NCI-H460 (cell line): ENCODE measurements at regions not wholly inside any gene's neighbourhood (a gene's known extent, or its start where the extent isn't known, plus 50 kb on each side); places are given as distances from the start of the nearest gene placed in this dataset.

ENCODE experiments used
- DNase-seq: peaks from one replicate; pipeline ENCODE4 v3.0.0-alpha.2; 2016; ENCODE audit warnings: low read depth; ENCODE audit errors: extremely low read depth

- DNase-seq, result no peak
Measured at GRCh38 chr6:104431096-104431495, 428.6 kb downstream of the HACE1 start.

- DNase-seq, result no peak
Measured at GRCh38 chr6:104428184-104428583, 431.5 kb downstream of the HACE1 start.

GRCh38 chr6:104423691-104424090 lies 436.0 kb downstream of the HACE1 start:
- no peak for DNase-seq

DNA sequence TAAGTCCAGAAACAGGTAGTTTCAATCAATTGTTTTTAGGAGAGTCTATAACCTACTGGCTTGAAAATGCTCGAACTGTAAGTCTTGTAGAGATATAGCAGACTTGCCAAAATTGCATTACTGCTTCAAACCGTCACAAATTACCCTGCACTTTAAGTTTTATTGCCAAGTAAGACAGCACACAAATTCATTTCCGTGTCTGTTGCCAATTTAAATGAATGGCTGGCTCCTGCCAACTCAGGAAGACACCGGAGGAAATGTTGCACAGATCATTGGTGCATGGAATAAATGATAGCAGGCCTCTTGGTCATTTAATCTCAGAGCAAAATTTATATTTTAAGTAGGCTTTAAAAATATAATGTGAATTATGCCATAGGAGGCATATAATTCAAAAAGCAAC lies 438.1 kb downstream of the HACE1 start:
- no peak for DNase-seq

- DNase-seq, result no peak
Measured at GRCh38 chr6:104418839-104419238, 440.9 kb downstream of the HACE1 start.

- no peak for DNase-seq
Measured at GRCh38 chr6:104418125-104418524, 441.6 kb downstream of the HACE1 start.

GRCh38 chr6:104414723-104415122 lies 445.0 kb downstream of the HACE1 start:
- no peak for DNase-seq

DNA sequence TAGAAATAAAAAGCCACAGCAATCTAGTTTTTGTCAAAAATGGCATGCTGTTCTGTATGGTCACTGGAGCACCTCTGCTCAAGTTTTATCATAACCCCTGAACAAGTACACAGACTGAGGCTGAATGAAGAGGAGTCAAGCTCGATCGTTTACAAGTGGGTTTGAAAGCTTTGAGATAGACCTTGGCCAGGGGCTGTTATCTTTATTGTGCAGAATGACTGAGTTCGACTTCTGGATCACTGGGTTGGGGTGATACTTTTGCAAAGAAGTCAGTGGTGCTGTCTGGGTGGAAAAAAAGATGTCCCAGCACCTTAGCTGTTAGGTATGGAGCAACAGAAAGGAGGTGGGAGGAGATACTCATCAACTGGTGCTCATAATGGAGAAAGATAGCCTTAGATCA lies 446.0 kb downstream of the HACE1 start:
- no peak for DNase-seq

- DNase-seq, result no peak
Measured at GRCh38 chr6:104411302-104411701, 448.4 kb downstream of the HACE1 start.

DNA sequence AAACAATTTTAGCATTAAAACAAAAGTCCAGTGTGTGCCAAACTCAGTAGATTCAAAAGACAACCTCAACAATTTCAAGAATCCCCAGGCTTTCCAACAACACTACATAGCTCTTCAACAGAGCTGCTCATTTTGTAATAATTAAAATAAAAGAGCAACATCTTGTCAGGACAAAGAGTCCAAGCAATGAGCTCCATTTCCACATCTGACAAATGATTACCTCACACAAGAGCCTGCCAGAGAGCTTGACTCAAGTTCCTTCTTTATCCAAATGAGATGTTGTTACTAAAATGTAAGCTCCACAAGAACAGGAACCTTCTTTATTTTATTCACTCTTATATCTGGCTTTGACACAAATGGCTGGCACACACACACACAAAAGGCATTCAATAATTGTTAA lies 449.8 kb downstream of the HACE1 start:
- DNase-seq, result no peak

GRCh38 chr6:104407957-104408356 lies 451.8 kb downstream of the HACE1 start:
- no peak for DNase-seq

- no peak for DNase-seq
Measured at GRCh38 chr6:104404377-104404776, 455.3 kb downstream of the HACE1 start.

DNA sequence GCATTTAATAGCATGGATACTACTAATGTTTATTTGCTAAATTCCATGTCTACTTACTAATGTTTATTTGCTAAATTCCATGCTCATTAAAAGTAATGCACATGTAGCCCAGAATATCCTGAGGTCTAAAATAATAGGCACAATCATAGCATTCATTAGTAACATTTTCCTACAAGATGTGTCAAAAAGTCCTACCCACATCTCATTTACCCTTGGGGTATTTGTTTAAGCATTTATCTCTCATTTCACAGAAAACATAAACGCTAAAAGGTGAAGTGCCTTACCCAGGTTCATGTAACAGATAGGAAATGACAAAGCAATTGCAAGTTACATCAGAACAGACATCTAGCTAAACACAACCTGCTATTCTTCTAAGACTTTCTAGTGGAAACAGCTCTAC lies 457.1 kb downstream of the HACE1 start:
- DNase-seq, result peak; percentile 80

- no peak for DNase-seq
Measured at GRCh38 chr6:104401926-104402325, 457.8 kb downstream of the HACE1 start.

DNA sequence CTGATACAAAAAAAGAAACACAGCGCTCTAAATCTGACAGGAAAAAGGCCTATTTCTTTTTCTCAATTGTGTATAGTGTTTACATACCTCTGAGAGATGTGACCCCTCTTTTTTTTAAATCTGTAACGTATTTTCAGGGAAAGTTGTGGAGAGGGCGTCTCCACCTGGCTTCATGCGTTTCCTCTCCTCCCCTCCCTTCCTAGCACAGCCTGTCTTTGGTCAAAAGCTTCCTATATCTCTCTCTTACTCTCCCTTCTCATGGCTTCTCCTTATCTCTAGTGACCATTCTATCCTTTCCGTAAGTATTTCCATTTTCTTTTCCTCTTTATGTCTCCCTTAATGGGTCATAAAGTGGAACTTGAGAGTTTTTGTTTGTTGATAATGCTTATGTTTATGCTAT lies 458.9 kb downstream of the HACE1 start:
- DNase-seq, result no peak

DNA sequence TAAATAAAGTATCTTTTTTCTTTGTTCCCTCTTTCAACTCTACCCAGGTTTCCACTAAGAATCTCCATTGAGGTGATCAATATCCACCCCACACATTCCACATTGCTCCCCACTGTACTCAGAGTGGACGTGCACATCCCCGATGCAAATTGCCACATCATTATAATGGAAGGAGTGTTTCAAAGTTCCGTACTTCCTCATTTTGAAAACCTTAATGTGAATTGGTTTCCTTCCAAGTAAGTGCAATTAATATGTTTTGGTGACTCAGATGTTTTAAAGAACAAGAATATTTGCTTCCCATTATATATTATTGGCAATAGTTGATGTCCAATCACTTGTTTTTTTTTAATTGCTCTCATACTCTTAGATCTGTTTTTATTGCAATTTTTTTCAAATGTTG lies 463.6 kb downstream of the HACE1 start:
- DNase-seq, result no peak

DNA sequence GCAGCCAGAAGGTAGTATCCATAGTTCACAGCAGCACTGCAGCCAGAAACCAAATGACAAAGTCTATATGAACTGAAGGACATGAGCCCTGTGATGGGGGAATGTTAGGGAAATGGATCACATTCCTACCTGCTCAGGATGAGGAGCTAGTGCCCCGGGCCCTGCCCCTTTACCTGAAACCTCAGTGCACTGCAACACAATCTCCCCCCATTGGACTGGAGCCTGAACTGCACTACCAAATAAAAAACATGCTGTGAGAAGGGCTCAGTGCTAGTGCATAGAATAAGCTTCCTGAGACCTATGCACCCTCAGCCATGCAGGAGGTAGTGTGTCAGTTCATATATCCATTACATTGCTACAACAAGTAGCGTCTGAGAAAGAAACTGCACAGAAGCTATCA lies 477.8 kb downstream of the HACE1 start:
- no peak for DNase-seq

DNA sequence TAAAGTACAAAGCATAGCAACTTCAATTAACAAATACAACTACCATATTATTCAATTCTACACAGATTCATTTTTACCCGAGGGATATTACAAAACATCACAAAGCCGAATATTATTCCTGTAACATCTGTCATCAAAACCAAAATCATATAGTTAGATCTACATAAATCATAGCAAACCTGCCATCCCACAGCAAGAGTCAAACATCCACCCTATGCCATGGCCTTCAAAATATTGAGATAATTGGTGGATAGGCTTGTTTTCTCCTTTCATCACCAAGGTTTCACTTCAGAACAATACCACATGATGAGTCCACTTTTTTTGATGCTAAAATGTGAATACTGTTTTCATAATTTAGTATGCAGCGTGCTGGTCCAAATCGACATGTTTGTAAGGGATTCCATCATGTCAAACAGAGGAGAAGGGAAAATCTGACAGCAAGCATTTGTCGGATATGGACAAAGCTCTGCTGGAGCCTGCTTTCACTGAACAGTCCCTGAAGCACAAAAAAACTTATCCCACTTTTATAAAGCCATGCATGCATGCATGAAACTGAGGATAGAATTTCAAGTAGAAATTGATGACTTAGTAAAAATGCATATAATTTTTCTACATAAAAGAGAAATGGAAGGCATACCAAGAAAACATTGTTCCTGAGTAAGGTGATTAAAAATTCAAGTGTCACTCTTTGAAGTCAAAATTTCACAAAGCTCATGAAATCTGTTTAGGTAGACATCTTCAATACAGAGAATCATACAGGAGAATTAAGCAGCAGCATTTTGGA lies 494.1 kb downstream of the HACE1 start:
- no peak for DNase-seq

DNA sequence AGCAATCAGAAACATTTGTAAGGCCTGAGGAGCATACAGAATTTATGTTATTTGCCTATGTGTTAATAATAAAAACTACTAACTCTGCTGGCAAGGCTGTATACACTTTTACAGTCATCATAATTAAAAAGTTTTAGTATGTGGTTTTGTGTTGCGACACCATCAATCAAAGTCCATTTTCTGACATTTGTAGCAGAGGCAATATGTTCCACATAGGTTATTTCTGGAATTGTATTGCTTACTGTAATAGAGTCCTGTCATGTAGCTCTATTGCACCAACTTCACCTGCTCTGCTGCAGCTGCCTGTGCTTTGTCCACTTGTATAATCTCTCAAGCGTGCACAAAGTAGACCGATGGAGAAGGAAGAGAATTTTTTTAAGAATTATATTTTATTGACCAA lies 501.8 kb downstream of the HACE1 start:
- DNase-seq, result no peak

- no peak for DNase-seq
Measured at GRCh38 chr6:104356197-104356596, 503.5 kb downstream of the HACE1 start.

DNA sequence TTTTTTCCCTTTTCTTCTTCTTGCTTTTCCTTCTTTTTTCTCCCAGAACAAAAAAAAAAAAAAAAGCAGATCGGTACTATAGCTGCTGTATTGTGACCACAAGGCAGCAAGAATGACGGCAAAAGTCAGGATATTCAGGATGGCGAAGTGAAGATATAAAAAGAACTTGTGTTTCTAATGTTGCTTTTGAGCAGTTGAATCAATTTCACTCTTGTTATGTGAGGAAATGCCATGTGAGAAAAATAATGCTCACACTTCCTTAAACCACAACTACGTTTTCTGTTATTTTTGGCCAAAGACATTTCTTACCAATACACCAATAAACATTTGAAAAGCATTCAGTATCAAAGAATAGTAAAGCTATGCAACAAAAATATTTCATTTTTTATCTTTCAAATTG lies 510.5 kb downstream of the HACE1 start:
- DNase-seq, result no peak

GRCh38 chr6:104344223-104344622 lies 515.5 kb downstream of the HACE1 start:
- no peak for DNase-seq

- no peak for DNase-seq
Measured at GRCh38 chr6:104332364-104332763, 527.4 kb downstream of the HACE1 start.
